ENCODE measurements at regions not wholly inside any gene's neighbourhood (a gene's known extent, or its start where the extent isn't known, plus 50 kb on each side); places are given as distances from the start of the nearest gene placed in this dataset.

GRCh38 chr5:158284242-158284641 is 425.3 kb upstream of the CLINT1 start:
- TF ChIP-seq CTCF (IDR thresholded peaks at IDR 0.05 in 4 of 5, conservative IDR thresholded peaks at IDR 0.05 in 1 of 5) (no peak), POLR2A (IDR thresholded peaks at IDR 0.05) (no peak)
- DNase-seq: no peak
- Histone ChIP-seq H3K27me3 (no peaks in the 10 kb centered on the region), H3K27ac (no peak overlapping the region), H3K4me3 (no peak overlapping the region), H3K36me3 (no peaks in the 10 kb centered on the region), H3K9me3 (no peaks in the 10 kb centered on the region), H3K4me1 (no peaks in the 10 kb centered on the region)
- ATAC-seq: no peak
- intact Hi-C loops (cut with DNase I; ENCODE audit: low total_unique reads) (no loop called here), in situ Hi-C loops (cut with MboI; ENCODE audit: low sequenced_read_pairs in 4 of 4) (no loop called here)

- Histone ChIP-seq H3K4me1 (no peaks in the 10 kb centered on the region), H3K9me3 (no peaks in the 10 kb centered on the region), H3K4me3 (no peak overlapping the region), H3K27ac (no peak overlapping the region), H3K36me3 (no peaks in the 10 kb centered on the region), H3K27me3 (no peaks in the 10 kb centered on the region)
- TF ChIP-seq CTCF (IDR thresholded peaks at IDR 0.05 in 4 of 5, conservative IDR thresholded peaks at IDR 0.05 in 1 of 5): no peak
- no peak for TF ChIP-seq POLR2A (IDR thresholded peaks at IDR 0.05)
- DNase-seq: no peak
- in situ Hi-C loops (cut with MboI; ENCODE audit: low sequenced_read_pairs in 4 of 4) (no loop called here), intact Hi-C loops (cut with DNase I; ENCODE audit: low total_unique reads) (no loop called here)
- no peak for ATAC-seq
Measured at GRCh38 chr5:158283397-158283796, 424.5 kb upstream of the CLINT1 start.

DNA sequence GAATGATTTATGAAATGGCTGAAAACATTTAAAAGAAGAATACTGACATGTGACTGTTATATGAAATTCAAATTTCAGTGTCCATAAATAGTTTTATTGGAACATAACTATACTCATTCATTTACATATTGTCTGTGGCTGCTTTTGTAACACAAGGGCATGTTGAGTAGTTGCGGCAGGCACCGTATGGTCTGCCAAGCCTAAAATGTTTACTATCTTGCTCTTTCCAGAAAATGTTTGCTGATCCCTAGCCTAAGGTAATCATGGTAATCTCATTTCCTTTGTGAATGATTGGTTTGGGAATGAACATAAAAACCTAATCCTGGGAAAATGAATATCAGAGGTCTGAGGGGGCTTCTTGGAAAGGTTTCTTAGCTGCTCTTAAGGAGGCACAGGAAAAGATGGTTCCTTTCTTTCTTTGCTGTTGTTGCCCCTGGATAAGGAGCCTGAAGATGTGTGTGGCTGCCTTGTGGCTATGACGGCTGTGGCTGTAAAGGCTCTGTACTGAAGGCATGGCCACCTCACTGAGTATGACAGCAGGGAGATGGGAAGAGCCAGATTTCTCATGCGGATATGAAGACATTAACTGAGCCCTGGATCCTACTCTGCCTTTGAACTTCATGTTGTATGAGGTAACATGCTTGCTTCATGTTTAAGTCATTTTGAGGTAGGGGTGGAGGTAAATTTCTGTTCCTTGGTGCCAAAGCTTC is 419.4 kb upstream of the CLINT1 start:
- Histone ChIP-seq H3K27me3 (no peaks in the 10 kb centered on the region), H3K4me1 (no peaks in the 10 kb centered on the region), H3K4me3 (no peak overlapping the region), H3K27ac (no peak overlapping the region), H3K9me3 (no peaks in the 10 kb centered on the region), H3K36me3 (no peaks in the 10 kb centered on the region)
- ATAC-seq (no peak), DNase-seq (no peak)
- in situ Hi-C loops (cut with MboI; ENCODE audit: low sequenced_read_pairs in 4 of 4) (no loop called here), intact Hi-C loops (cut with DNase I; ENCODE audit: low total_unique reads) (no loop called here)
- no peak for TF ChIP-seq CTCF (IDR thresholded peaks at IDR 0.05 in 4 of 5, conservative IDR thresholded peaks at IDR 0.05 in 1 of 5)
- TF ChIP-seq POLR2A (IDR thresholded peaks at IDR 0.05): no peak

DNA sequence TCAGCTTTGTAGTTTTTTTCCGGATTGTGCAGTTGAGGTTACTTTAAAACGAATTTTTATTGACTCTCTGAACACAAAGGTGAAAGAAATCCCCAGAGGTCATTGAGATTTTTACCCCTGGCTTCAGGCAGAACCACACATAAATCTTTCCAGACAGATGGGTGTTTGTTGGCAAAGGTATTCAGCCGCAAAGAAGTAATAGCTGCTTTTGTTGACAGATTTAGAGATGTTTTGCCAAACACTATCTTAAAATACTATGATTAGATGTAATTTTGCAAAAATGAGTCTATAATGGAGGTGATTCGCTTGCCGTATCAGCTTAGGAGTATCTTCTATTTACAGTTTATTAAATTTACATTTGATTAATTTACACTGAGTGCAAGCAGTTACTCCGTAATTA is 418.3 kb upstream of the CLINT1 start:
- Histone ChIP-seq H3K27ac (no peak overlapping the region), H3K4me3 (no peak overlapping the region), H3K9me3 (no peaks in the 10 kb centered on the region), H3K27me3 (no peaks in the 10 kb centered on the region), H3K36me3 (no peaks in the 10 kb centered on the region), H3K4me1 (no peaks in the 10 kb centered on the region)
- ATAC-seq (no peak), DNase-seq (no peak)
- TF ChIP-seq POLR2A (IDR thresholded peaks at IDR 0.05) (no peak), CTCF (IDR thresholded peaks at IDR 0.05 in 4 of 5, conservative IDR thresholded peaks at IDR 0.05 in 1 of 5) (no peak)
- intact Hi-C loops (cut with DNase I; ENCODE audit: low total_unique reads) (no loop called here), in situ Hi-C loops (cut with MboI; ENCODE audit: low sequenced_read_pairs in 4 of 4) (no loop called here)

GRCh38 chr5:158276692-158277091 is 417.7 kb upstream of the CLINT1 start:
- Histone ChIP-seq H3K4me1 (no peaks in the 10 kb centered on the region), H3K4me3 (no peak overlapping the region), H3K36me3 (no peaks in the 10 kb centered on the region), H3K27ac (no peak overlapping the region), H3K9me3 (no peaks in the 10 kb centered on the region), H3K27me3 (no peaks in the 10 kb centered on the region)
- in situ Hi-C loops (cut with MboI; ENCODE audit: low sequenced_read_pairs in 4 of 4): no loop called here
- ATAC-seq (no peak), DNase-seq (no peak)
- no peak for TF ChIP-seq CTCF (IDR thresholded peaks at IDR 0.05 in 4 of 5, conservative IDR thresholded peaks at IDR 0.05 in 1 of 5)
- intact Hi-C loops (cut with DNase I; ENCODE audit: low total_unique reads): no loop called here

Data from gastrocnemius medialis (tissue), 4 donors.